SU-DHL-6 (cell line): ENCODE measurements at regions not wholly inside any gene's neighbourhood (a gene's known extent, or its start where the extent isn't known, plus 50 kb on each side); places are given as distances from the start of the nearest gene placed in this dataset.
"Not testable (repeated sequence)": the region's sequence is repeated elsewhere in the genome, so short reads cannot be mapped to it uniquely, and the experiment has no call there.

Experiments
- H2AFZ ChIP-seq: fragments of 200-600 bp; sonication (generic); 2 replicates; pipeline ENCODE4 v1.6.1; 2014; ENCODE audit warnings: low read depth, mild to moderate bottlenecking, moderate library complexity, mixed read lengths, antibody characterized with exemption, low read length; ENCODE audit not compliant: severe bottlenecking
- H3F3A ChIP-seq: fragments of 200-600 bp; shearing (Covaris generic); 2 replicates; pipeline ENCODE4 v1.6.0; 2016; ENCODE audit warnings: antibody characterized with exemption, mild to moderate bottlenecking; ENCODE audit not compliant: insufficient read depth
- H3K27ac ChIP-seq: fragments of 200-600 bp; sonication (generic); 2 replicates; pipeline ENCODE4 v1.5.1; 2016; ENCODE audit warnings: low read depth, mild to moderate bottlenecking, low read length, moderate library complexity, mixed read lengths
- H3K27me3 ChIP-seq: fragments of 200-600 bp; sonication (generic), shearing (Covaris generic); 2 replicates; pipeline ENCODE4 v1.6.0; 2014; ENCODE audit warnings: mild to moderate bottlenecking, low read length
- H3K36me3 ChIP-seq: fragments of 200-600 bp; sonication (generic); 2 replicates; pipeline ENCODE4 v1.6.1; 2014; ENCODE audit warnings: mild to moderate bottlenecking, low read length, mixed read lengths
- H3K4me2 ChIP-seq: fragments of 300-600, 200-600 bp; shearing (Covaris generic), sonication (generic); 2 replicates; pipeline ENCODE4 v1.6.0; 2014; ENCODE audit warnings: low read length, low read depth, mild to moderate bottlenecking; ENCODE audit not compliant: poor library complexity, severe bottlenecking
- H3K4me3 ChIP-seq: fragments of 200-600 bp; sonication (generic); 2 replicates; pipeline ENCODE4 v1.5.1; 2014; ENCODE audit warnings: antibody characterized with exemption, low read length, mild to moderate bottlenecking, mixed read lengths; ENCODE audit not compliant: insufficient read depth, poor library complexity, severe bottlenecking
- H3K79me2 ChIP-seq: fragments of 200-600 bp; sonication (generic); 2 replicates; pipeline ENCODE4 v1.6.1; 2014; ENCODE audit warnings: mild to moderate bottlenecking, low read length, moderate library complexity; ENCODE audit not compliant: insufficient read depth
- H3K9ac ChIP-seq: fragments of 200-600 bp; sonication (generic); 2 replicates; pipeline ENCODE4 v1.7.0; 2014; ENCODE audit warnings: mild to moderate bottlenecking, low read length
- H3K9me2 ChIP-seq: fragments of 200-600 bp; sonication (generic); replicated peaks from 2 replicates; pipeline ENCODE4 v1.6.1; 2014; ENCODE audit warnings: low read length; ENCODE audit not compliant: insufficient read depth
- H3K9me3 ChIP-seq: fragments of 200-600 bp; sonication (generic); 2 replicates; pipeline ENCODE4 v1.6.1; 2014; ENCODE audit warnings: low read length, mixed read lengths; ENCODE audit not compliant: insufficient read depth
- H4K20me1 ChIP-seq: fragments of 200-600 bp; sonication (generic); 2 replicates; pipeline ENCODE4 v1.6.1; 2014; ENCODE audit warnings: low read depth, mild to moderate bottlenecking, antibody characterized with exemption, low read length, moderate library complexity, mixed read lengths
- EZH2phosphoT487 ChIP-seq: fragments of 200-600 bp; sonication (generic), shearing (Covaris generic); conservative IDR thresholded peaks from 2 replicates; pipeline ENCODE4 v1.6.1; 2018; ENCODE audit warnings: mild to moderate bottlenecking, antibody characterized with exemption, low read length, moderate library complexity, mixed read lengths
- TF ChIP-seq, protein P1 (sequence below): fragments of 200-600 bp; sonication (generic); IDR thresholded peaks from one replicate; pipeline ENCODE4 v1.5.1; 2017; ENCODE audit warnings: antibody characterized with exemption, mild to moderate bottlenecking, low read length, moderate library complexity; ENCODE audit not compliant: insufficient read depth, poor library complexity, severe bottlenecking

DNA sequence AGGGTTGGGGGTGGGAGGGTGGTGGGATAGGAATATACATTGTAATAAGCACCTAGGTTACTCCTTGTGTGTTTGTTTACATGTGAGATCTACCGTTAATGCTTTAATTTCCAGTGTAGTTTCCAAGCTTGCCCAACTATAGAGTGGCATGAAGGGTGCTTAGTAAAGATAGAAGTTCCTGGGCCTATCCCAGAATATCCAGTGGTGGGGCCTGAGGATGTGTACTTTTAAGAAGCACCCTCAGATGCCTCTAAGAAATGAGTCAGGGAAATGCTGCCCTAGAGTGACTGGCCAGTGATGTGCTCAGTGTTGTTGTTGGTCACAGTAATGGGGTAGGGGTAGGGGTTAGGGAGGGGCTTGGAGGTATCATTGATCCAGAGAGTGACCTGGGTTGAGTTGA is 141.3 kb downstream of the TSEN15 start:
- no peak for TF ChIP-seq EZH2phosphoT487
- TF ChIP-seq, protein P1, sequence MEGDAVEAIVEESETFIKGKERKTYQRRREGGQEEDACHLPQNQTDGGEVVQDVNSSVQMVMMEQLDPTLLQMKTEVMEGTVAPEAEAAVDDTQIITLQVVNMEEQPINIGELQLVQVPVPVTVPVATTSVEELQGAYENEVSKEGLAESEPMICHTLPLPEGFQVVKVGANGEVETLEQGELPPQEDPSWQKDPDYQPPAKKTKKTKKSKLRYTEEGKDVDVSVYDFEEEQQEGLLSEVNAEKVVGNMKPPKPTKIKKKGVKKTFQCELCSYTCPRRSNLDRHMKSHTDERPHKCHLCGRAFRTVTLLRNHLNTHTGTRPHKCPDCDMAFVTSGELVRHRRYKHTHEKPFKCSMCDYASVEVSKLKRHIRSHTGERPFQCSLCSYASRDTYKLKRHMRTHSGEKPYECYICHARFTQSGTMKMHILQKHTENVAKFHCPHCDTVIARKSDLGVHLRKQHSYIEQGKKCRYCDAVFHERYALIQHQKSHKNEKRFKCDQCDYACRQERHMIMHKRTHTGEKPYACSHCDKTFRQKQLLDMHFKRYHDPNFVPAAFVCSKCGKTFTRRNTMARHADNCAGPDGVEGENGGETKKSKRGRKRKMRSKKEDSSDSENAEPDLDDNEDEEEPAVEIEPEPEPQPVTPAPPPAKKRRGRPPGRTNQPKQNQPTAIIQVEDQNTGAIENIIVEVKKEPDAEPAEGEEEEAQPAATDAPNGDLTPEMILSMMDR, result no peak
- H3K27ac ChIP-seq, result no peak overlapping the region
- no peaks in the 10 kb centered on the region for H3K27me3 ChIP-seq
- no peak overlapping the region for H3K9ac ChIP-seq
- no peaks in the 10 kb centered on the region for H3F3A ChIP-seq
- no peak overlapping the region for H3K4me3 ChIP-seq
- no peaks in the 10 kb centered on the region for H3K79me2 ChIP-seq
- H3K9me3 ChIP-seq, result no peaks in the 10 kb centered on the region
- H3K9me2 ChIP-seq, result no peaks in the 10 kb centered on the region
- no peak overlapping the region for H3K4me2 ChIP-seq
- H2AFZ ChIP-seq, result no peak overlapping the region
- no peaks in the 10 kb centered on the region for H4K20me1 ChIP-seq
- H3K36me3 ChIP-seq, result no peaks in the 10 kb centered on the region

DNA sequence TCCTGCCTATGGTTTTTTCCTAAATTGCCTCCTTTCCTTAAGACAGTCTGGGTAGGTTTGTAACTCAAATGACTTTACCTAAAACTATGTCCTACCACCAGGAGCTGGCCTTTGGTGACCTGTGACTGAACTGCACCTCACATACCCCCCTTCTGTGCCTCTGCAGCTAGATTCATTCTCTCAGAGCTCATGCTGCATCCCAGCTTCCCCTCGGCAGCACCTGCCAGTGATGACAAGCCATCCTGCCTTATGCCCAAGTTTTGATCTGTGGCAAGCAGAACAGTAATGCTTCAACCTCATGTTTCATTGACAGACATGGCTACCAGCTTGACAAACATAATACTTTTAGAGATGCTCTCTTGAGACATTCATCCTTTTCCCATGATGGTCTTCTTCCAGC is 141.9 kb downstream of the TSEN15 start:
- Histone ChIP-seq H3K4me3 (no peak overlapping the region), H3K36me3 (no peaks in the 10 kb centered on the region), H4K20me1 (no peaks in the 10 kb centered on the region), H3K79me2 (no peaks in the 10 kb centered on the region), H3K4me2 (no peak overlapping the region), H2AFZ (no peak overlapping the region), H3K9me2 (no peaks in the 10 kb centered on the region), H3K9me3 (no peaks in the 10 kb centered on the region), H3K27me3 (no peaks in the 10 kb centered on the region), H3F3A (no peaks in the 10 kb centered on the region), H3K9ac (no peak overlapping the region), H3K27ac (no peak overlapping the region)
- TF ChIP-seq EZH2phosphoT487, result no peak
- TF ChIP-seq, protein P1, result no peak

DNA sequence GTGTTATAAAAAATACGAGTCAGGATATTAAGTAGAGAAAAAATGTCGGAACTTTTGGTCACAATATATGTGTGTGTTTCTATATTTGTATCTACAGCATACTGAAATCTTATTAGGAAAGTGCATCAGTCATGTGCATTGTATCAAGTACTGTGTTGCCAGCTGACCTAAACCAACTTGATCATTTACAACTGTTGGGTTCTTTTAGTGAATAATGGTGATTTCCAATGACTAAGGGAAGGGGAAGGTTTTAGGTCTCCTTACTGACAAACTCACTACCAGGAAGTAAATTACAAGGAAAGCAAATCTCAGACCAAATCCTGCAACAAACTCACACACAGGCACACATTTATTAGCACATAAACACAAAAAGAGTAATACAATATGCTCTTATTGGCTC is 142.7 kb downstream of the TSEN15 start:
- Histone ChIP-seq H3F3A (no peaks in the 10 kb centered on the region), H3K27me3 (no peaks in the 10 kb centered on the region), H3K9me2 (no peaks in the 10 kb centered on the region), H3K79me2 (no peaks in the 10 kb centered on the region), H3K4me2 (no peak overlapping the region), H3K9me3 (no peaks in the 10 kb centered on the region), H3K9ac (no peak overlapping the region), H3K27ac (no peak overlapping the region), H2AFZ (no peak overlapping the region), H3K4me3 (no peak overlapping the region), H4K20me1 (no peaks in the 10 kb centered on the region), H3K36me3 (no peaks in the 10 kb centered on the region)
- TF ChIP-seq, protein P1, result no peak
- no peak for TF ChIP-seq EZH2phosphoT487

DNA sequence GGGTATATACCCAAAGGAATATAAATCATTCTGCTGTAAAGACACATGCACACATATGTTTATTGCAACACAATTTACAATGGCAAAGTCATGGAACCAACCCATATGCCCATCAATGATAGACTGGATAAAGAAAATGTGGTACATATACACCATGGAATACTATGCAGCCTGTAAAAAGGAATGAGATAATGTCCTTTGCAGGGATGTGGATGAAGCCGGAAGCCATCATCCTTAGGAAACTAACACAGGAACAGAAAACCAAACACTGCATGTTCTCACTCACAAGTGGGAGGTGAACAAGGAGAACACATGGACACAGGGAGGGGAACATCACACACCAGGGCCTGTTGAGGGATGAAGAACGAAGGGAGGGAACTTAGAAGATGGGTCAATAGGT is 144.2 kb downstream of the TSEN15 start:
- not testable (repeated sequence) for H3K9me2 ChIP-seq, H3K36me3 ChIP-seq, H3K9ac ChIP-seq, H3K4me2 ChIP-seq, H4K20me1 ChIP-seq, H3F3A ChIP-seq, H3K4me3 ChIP-seq, H3K79me2 ChIP-seq, H3K27me3 ChIP-seq, H2AFZ ChIP-seq, H3K27ac ChIP-seq, H3K9me3 ChIP-seq
